M059J (cell line): ENCODE measurements at regions not wholly inside any gene's neighbourhood (a gene's known extent, or its start where the extent isn't known, plus 50 kb on each side); places are given as distances from the start of the nearest gene placed in this dataset.

Experiments
- DNase-seq: peaks from one replicate; pipeline ENCODE4 v3.0.0-alpha.2; 2012; ENCODE audit warnings: low read depth

- DNase-seq = peak; percentile 96
Observed at GRCh38 chr12:116381744-116382685, 104.5 kb upstream of the MED13L start.

- DNase-seq = peak; percentile 95
Observed at GRCh38 chr12:116382686-116383530, 105.4 kb upstream of the MED13L start.

GRCh38 chr12:116384175-116384574 lies 106.7 kb upstream of the MED13L start:
- no peak for DNase-seq

- DNase-seq = peak; percentile 55
Observed at GRCh38 chr12:116384691-116385485, 107.4 kb upstream of the MED13L start.

- peak; percentile 27 for DNase-seq
Observed at GRCh38 chr12:116385486-116386217, 108.2 kb upstream of the MED13L start.

GRCh38 chr12:116389326-116389725 lies 111.8 kb upstream of the MED13L start:
- no peak for DNase-seq

GRCh38 chr12:116389990-116390389 lies 112.5 kb upstream of the MED13L start:
- DNase-seq = peak; percentile 98

- DNase-seq = peak; percentile 74
Observed at GRCh38 chr12:116390401-116391335, 113.2 kb upstream of the MED13L start.

- no peak for DNase-seq
Observed at GRCh38 chr12:116391501-116391900, 114.0 kb upstream of the MED13L start.

- DNase-seq = no peak
Observed at GRCh38 chr12:116392061-116392460, 114.6 kb upstream of the MED13L start.

- DNase-seq = no peak
Observed at GRCh38 chr12:116393255-116393654, 115.8 kb upstream of the MED13L start.

- no peak for DNase-seq
Observed at GRCh38 chr12:116393859-116394650, 116.6 kb upstream of the MED13L start.

GRCh38 chr12:116395396-116395795 lies 117.9 kb upstream of the MED13L start:
- DNase-seq = no peak

- peak; percentile 71 for DNase-seq
Observed at GRCh38 chr12:116397148-116397547, 119.7 kb upstream of the MED13L start.

GRCh38 chr12:116398193-116398592 lies 120.7 kb upstream of the MED13L start:
- no peak for DNase-seq

- no peak for DNase-seq
Observed at GRCh38 chr12:116399055-116399454, 121.6 kb upstream of the MED13L start.

- DNase-seq = no peak
Observed at GRCh38 chr12:116400636-116401372, 123.3 kb upstream of the MED13L start.

- DNase-seq = no peak
Observed at GRCh38 chr12:116401565-116401964, 124.1 kb upstream of the MED13L start.
